Epidermal melanocyte (primary cell): ENCODE measurements at regions not wholly inside any gene's neighbourhood (a gene's known extent, or its start where the extent isn't known, plus 50 kb on each side); places are given as distances from the start of the nearest gene placed in this dataset.
"Not testable (repeated sequence)": the region's sequence is repeated elsewhere in the genome, so short reads cannot be mapped to it uniquely, and the experiment has no call there.

Experiments
- DNase-seq: peaks from one replicate; pipeline ENCODE4 v3.0.0; 2011; ENCODE audit warnings: low spot score; ENCODE audit not compliant: insufficient read length

GRCh38 chr11:121907379-121907778 is 208.6 kb downstream of the BLID start:
- no peak for DNase-seq

DNA sequence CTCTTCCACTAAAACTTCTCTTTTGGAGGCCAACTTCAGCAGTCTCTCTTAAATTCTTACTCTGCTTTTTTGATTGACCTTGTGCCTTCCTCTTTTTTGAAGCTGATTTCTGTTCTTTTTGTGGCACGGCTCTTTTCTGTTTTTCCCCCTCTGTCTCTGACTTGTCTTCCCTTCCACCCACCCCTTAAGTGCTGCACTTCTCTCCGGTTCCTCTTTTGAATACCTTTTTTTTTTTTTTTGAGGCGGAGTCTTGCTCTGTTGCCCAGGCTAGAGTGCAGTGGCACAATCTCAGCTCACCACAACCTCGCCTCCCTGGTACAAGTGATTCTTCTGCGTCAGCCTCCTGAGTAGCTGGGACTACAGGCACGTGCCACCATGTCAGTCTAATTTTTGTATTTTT is 211.9 kb downstream of the BLID start:
- DNase-seq: no peak

DNA sequence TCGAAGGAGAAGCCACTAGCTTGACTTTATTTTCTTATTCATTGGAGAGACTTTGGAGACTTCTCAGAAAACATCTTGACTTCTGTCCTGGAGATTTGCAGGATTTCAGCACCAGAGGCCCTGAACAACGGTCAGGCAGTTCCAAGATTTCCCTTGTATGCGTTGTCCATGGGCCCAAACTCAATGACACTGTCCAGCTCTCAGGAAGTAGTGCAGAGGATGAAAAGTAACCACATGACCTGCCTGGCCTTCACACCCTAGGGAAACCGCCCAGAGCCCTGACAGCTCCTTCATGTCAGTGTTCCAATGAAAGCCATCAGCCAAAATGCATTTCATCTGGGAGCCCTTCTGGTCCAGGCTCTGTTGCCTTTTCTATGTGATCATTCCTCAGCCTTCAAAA is 214.1 kb downstream of the BLID start:
- DNase-seq: no peak

GRCh38 chr11:121901417-121901816 is 214.6 kb downstream of the BLID start:
- DNase-seq: not testable (repeated sequence)

GRCh38 chr11:121899520-121899919 is 216.5 kb downstream of the BLID start:
- DNase-seq: no peak

DNA sequence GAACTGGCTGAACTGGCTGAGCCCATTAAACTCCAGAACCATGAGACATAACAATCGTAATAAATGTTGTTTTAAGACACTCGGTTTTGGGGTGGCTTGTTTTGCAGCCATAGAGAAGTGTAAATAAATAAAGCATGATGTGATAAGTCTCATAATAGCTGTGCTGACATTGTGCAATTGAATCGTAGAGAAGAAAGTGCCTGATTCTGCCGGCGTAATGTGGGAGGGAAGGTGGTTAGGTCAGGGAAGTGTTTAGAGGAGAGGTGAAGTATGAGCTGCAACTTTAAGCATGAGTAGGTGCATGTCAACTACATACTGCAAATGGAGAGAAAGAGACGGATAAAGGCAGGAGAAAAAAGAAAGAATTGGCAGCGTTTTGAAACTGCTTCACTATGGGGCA is 217.1 kb downstream of the BLID start:
- DNase-seq: no peak

- DNase-seq: no peak
Measured at GRCh38 chr11:121895919-121896318, 220.1 kb downstream of the BLID start.

- no peak for DNase-seq
Measured at GRCh38 chr11:121894581-121894980, 221.4 kb downstream of the BLID start.

GRCh38 chr11:121892863-121893262 is 223.2 kb downstream of the BLID start:
- no peak for DNase-seq

GRCh38 chr11:121892131-121892681 is 223.8 kb downstream of the BLID start:
- peak; percentile 38 for DNase-seq

DNA sequence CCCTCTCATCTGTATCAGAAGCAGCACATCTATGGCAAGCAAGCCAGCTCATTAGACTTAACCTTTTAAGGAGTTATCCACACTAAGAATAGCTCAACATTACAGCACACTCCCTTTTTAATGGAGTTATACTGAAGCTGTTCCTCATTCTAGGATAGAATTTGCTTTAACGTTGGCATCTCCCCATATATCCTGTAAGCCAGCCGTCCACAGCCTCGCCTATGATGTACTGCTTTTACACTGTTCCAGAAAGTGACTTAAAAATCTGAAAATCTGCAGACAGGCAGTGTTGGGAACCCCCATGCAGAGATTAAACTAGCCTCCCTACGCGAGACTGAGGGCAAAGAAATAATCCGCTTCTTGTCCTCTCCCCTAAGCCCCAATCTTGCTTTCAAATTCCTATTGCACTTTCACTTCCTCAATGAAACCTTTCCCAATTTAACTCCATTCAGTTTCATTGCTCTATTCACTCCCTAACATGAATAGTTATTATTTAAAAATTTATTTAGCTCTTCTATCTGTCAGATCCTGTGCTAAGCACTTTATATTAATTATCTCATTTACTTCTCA is 225.0 kb downstream of the BLID start:
- no peak for DNase-seq

- peak; percentile 29 for DNase-seq
Measured at GRCh38 chr11:121890377-121890776, 225.6 kb downstream of the BLID start.

DNA sequence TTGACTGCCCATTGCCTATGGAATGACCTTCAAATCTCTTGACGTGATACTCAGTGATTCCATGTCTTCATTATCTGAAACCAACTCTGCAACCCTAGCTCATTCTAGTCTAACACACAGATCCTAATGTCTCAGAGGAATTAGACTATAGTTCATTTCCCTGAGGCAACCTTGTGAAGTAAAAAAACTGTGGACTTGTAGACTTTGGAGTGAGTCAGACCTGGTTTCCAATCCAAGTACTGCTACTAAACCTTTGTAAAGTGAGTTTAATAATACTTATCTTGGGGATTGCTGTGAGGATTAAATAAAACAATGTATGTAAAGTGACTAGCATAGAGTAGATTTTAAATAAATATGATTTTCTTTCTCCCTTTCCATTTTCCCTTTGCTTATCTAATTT is 226.1 kb downstream of the BLID start:
- DNase-seq: no peak

- no peak for DNase-seq
Measured at GRCh38 chr11:121889186-121889585, 226.8 kb downstream of the BLID start.

DNA sequence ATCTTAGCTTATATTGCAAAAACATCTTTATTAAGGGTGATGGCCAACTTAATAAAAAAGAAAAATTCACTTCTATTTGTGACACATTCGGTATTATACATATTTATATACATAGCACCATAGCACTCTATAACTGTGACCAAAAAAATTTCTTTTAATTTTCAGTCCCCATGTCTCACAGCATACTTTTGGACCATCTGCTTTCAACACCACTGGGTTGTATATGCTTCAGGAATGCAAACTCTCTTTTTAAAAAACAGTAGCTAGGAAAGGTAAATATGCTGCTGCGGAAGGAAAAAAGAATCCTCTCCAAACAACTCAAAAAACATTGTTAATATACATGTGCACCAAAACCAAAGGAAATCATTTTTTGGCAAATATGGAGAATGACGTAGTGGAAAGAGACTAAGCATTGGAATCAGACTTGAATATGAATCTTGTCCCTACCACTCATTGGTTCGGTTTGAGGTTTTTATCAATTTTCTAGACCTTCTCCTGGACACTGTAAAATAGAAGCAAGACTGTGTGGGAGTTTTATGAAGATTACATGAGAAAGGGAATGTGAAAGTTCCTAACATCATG is 227.9 kb downstream of the BLID start:
- DNase-seq: no peak

GRCh38 chr11:121887569-121887968 is 228.4 kb downstream of the BLID start:
- no peak for DNase-seq

GRCh38 chr11:121886996-121887395 is 229.0 kb downstream of the BLID start:
- no peak for DNase-seq

DNA sequence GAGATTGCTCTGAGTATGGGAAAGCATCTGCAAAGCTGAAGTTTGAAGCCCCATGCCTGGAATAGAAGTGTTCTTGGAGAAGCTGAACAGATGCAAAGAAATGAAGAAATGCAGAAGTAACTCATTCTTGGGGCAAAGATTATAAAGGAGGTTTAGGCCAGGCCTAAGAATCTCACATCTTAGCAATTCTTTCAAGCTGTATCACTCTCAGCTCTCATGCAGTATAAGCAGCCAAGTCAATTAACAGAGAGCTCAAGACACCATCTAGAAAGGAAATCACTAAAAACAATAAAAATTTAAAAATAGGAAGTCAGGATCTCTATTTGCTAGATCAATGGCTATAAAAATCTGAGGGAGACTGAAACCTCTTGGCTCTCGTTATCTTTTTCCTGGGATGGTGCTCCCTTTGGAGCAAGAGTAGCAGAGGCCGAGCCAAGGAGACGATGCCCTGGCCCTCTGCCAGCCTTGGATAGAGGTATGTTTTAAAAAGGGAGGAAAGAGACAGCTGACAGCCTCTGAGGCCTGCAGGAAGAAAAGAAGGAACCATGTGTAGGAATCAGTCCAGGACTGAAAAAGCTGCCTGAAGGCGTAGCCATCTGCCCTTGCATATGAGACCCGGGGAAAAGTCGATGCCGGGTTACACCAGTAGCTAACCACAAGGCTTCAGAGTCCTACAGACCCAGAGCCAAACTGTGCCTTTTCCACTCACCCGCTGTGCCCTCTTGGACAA is 229.8 kb downstream of the BLID start:
- DNase-seq: no peak

DNA sequence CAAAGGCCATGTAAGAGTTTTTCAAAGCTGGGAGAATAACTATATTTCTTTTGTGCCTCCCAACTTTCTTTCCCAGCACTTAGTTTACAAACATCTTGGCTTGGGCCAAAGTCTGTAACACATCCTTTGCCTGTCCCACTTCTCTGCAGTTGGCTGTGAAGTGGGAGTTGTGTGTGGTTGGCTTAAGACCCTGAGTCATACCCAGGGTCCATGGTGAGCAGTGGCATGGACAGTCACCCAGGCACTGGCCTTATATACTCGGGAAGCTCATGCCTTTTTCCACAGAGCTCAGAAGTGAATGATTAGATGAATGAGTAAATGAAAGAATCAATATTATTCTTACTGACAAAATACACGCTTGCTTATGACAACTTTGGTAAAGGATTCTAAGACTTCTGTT is 231.4 kb downstream of the BLID start:
- DNase-seq: no peak

DNA sequence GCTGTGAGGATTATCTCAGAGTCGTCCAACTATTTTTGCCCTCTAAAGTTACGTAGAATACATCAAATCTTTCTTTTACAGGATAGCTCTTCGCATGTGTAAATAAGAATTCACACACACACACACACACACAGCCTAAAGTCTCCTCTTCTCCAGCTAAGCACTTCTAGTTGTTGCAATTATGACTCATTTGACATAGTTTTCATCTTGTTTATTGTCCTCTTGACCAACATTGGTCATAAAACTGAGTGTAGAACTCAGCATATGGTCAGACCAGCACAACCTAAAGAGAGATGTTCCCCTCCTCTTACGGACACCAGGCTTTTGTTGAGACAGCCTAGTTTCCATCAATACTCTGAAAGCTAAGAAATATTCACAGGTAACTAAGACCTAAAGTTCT is 234.2 kb downstream of the BLID start:
- no peak for DNase-seq

GRCh38 chr11:121877152-121877551 is 238.9 kb downstream of the BLID start:
- DNase-seq: no peak

DNA sequence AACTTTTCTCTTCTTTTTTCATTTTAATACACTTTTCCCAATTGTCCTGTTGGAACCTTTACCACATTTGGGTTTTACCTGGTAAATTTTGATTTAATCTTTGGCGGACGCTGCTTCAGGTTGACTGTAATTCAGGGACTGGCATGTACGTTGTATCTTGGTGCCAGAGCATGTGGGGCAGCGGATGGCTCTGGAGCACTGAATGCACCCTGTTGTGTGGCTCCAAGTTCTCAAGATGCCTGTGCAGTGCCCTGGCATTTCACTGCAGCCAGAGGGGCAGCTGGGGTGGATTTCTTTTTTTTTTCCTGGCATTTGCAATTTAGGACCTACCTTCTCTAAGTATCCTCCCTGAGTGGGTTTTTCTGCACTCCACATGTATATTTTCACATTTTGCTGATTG is 242.2 kb downstream of the BLID start:
- DNase-seq: no peak

DNA sequence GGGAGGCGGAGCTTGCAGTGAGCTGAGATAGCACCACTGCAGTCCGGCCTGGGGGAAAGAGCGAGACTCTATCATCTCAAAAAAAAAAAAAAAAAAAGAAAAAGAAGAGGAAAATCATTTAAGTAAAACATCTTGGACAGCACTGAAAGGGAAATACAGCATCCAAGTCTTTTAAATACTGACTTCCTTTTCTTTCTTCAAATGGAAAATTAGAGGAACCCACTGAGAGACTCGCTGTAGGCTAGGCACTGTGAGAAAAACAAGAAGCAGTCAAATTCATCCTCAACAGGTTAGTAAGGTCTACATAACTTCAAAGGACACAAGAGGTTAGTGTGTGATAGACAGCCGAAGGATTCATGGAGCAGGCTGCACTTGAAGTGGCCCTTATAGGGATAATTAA is 243.7 kb downstream of the BLID start:
- DNase-seq: no peak
